Endodermal cell (in vitro differentiated cells): ENCODE measurements at regions not wholly inside any gene's neighbourhood (a gene's known extent, or its start where the extent isn't known, plus 50 kb on each side); places are given as distances from the start of the nearest gene placed in this dataset.

Experiments used
- DNase-seq: peaks from one replicate; pipeline ENCODE4 v3.0.0-alpha.2; 2017
- H3K27ac ChIP-seq: 2 replicates; pipeline ENCODE4 v1.5.1; 2013; ENCODE audit warnings: mild to moderate bottlenecking, low read depth, low read length, moderate library complexity
- H3K27me3 ChIP-seq: 2 replicates; pipeline ENCODE4 v1.6.1; 2013; ENCODE audit warnings: mild to moderate bottlenecking, low read length, moderate library complexity; ENCODE audit not compliant: insufficient read depth, control insufficient read depth, poor library complexity, severe bottlenecking
- H3K36me3 ChIP-seq: 2 replicates; pipeline ENCODE4 v1.7.0; 2013; ENCODE audit warnings: mild to moderate bottlenecking, low read length, moderate library complexity; ENCODE audit not compliant: control insufficient read depth, insufficient read depth
- H3K4me1 ChIP-seq: one replicate; pipeline ENCODE4 v1.7.0; 2013; ENCODE audit warnings: low read length; ENCODE audit not compliant: control insufficient read depth, insufficient read depth
- H3K4me3 ChIP-seq: 2 replicates; pipeline ENCODE4 v1.5.1; 2013; ENCODE audit warnings: mild to moderate bottlenecking, low read length, moderate library complexity
- H3K9ac ChIP-seq: 2 replicates; pipeline ENCODE4 v1.6.1; 2013; ENCODE audit warnings: mild to moderate bottlenecking, low read length, moderate library complexity; ENCODE audit not compliant: poor library complexity, severe bottlenecking; ENCODE audit errors: extremely low read depth
- H3K9me3 ChIP-seq: 2 replicates; pipeline ENCODE4 v1.6.1; 2013; ENCODE audit warnings: mild to moderate bottlenecking, low read length, moderate library complexity; ENCODE audit not compliant: control insufficient read depth
- H3K27ac Mint-ChIP-seq: 2 replicates; pipeline ENCODE4 v1.8.0; 2020; ENCODE audit warnings: mixed read lengths
- H3K27me3 Mint-ChIP-seq: 2 replicates; pipeline ENCODE4 v1.8.0; 2021; ENCODE audit warnings: mild to moderate bottlenecking, mixed read lengths; ENCODE audit not compliant: insufficient read depth
- H3K36me3 Mint-ChIP-seq: 2 replicates; pipeline ENCODE4 v1.8.0; 2020; ENCODE audit warnings: low read depth, mixed read lengths
- H3K4me1 Mint-ChIP-seq: 2 replicates; pipeline ENCODE4 v1.8.0; 2020; ENCODE audit warnings: mixed read lengths
- H3K4me3 Mint-ChIP-seq: 2 replicates; pipeline ENCODE4 v1.8.0; 2020; ENCODE audit warnings: mild to moderate bottlenecking, moderate library complexity, mixed read lengths
- H3K9me3 Mint-ChIP-seq: 2 replicates; pipeline ENCODE4 v1.8.0; 2020; ENCODE audit warnings: mild to moderate bottlenecking, mixed read lengths
- WGBS, 2 experiments: methylation state at CpG; one replicate each; pipeline versions ENCODE4 v1.1.5 to v1.1.7; 2013; ENCODE audit warnings: missing lambda C conversion rate in 2 of 2, mixed read lengths in 1 of 2; ENCODE audit not compliant: insufficient coverage in 1 of 2, insufficient read length in 1 of 2; 5-methylcytosine and 5-hydroxymethylcytosine counted together
- TF ChIP-seq, protein P1 (sequence below): fragments of 200-600 bp; sonication (generic); conservative IDR thresholded peaks from 2 replicates; pipeline ENCODE4 v1.5.0; 2021; ENCODE audit warnings: antibody characterized with exemption, mild to moderate bottlenecking

DNA sequence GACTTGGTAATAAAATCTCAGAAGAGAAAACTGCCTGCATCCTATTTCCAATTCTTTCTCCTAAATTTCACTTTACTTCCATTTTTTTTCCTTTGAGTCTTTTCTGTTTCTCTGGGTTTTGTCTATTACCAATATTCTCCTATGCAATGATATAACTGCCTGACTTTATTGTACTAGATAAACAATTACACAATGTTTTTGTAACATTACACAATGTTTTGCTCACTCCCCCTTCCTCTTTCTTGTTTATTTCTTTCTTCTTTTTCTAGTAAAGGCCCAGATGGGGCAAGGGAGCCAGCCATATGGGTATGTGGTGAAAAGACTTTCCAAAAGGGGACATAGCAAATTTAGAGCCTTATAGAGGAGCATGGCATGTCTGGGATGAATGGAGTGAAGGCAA is 278.7 kb upstream of the PHYHIPL start:
- no peak for DNase-seq
- Histone ChIP-seq H3K9ac (no peak overlapping the region), H3K27ac (no peak overlapping the region), H3K9me3 (no peaks in the 10 kb centered on the region), H3K4me1 (no peaks in the 10 kb centered on the region), H3K36me3 (no peaks in the 10 kb centered on the region), H3K4me3 (no peak overlapping the region), H3K27me3 (no peaks in the 10 kb centered on the region)
- TF ChIP-seq, protein P1, sequence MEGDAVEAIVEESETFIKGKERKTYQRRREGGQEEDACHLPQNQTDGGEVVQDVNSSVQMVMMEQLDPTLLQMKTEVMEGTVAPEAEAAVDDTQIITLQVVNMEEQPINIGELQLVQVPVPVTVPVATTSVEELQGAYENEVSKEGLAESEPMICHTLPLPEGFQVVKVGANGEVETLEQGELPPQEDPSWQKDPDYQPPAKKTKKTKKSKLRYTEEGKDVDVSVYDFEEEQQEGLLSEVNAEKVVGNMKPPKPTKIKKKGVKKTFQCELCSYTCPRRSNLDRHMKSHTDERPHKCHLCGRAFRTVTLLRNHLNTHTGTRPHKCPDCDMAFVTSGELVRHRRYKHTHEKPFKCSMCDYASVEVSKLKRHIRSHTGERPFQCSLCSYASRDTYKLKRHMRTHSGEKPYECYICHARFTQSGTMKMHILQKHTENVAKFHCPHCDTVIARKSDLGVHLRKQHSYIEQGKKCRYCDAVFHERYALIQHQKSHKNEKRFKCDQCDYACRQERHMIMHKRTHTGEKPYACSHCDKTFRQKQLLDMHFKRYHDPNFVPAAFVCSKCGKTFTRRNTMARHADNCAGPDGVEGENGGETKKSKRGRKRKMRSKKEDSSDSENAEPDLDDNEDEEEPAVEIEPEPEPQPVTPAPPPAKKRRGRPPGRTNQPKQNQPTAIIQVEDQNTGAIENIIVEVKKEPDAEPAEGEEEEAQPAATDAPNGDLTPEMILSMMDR, result no peak
- Mint-ChIP-seq H3K9me3 (peaks cover 7% of the 10 kb centered on the region), H3K4me1 (no peaks in the 10 kb centered on the region), H3K4me3 (no peak overlapping the region), H3K27me3 (no peaks in the 10 kb centered on the region), H3K27ac (no peak overlapping the region), H3K36me3 (no peaks in the 10 kb centered on the region)

DNA sequence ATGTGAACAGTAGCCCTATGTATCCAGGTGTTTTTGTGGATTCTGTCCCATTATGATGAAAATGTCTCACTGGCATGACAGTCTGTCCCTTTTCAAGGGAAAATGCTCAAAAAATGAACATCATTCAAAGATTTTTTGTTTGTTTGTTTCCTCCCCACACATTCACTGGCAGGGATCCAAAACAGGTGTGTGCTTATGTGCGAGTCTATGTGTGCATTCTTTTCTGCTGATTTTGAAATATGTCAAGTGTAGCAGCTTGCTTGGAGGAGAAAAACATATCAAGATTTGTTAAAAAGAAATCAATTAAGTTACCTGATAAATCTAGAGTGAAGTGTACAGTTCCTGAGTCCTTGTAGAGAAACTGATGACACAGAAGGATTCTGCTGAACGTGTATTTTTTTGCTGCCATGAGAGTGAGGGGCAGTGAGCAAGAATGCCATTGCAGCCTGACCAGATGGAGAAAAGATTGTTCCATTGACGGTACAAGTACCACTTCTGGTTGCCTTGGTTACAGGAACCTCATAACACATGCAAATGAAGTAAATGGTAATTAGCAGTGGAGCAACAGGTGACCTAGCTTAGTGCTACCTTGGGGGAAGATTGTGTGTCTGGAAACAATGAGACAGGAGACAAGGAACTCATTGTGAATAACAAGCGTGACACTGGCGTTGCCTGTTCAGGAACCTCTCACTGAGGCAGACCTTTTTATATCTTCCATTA is 277.4 kb upstream of the PHYHIPL start:
- no peak overlapping the region for H3K27ac ChIP-seq
- Mint-ChIP-seq H3K4me1 (no peaks in the 10 kb centered on the region), H3K36me3 (no peaks in the 10 kb centered on the region), H3K4me3 (no peak overlapping the region), H3K27me3 (no peaks in the 10 kb centered on the region), H3K27ac (no peak overlapping the region), H3K9me3 (peaks cover 9% of the 10 kb centered on the region)
- 86 to 97% methylated on average over 4 to 5 of the region's 5 CpGs for WGBS, 2 experiments
- no peaks in the 10 kb centered on the region for H3K27me3 ChIP-seq
- H3K4me1 ChIP-seq, result no peaks in the 10 kb centered on the region
- H3K4me3 ChIP-seq, result no peak overlapping the region
- H3K9me3 ChIP-seq, result peaks cover 8% of the 10 kb centered on the region
- no peak overlapping the region for H3K9ac ChIP-seq
- TF ChIP-seq, protein P1, result no peak
- no peaks in the 10 kb centered on the region for H3K36me3 ChIP-seq
- no peak for DNase-seq

DNA sequence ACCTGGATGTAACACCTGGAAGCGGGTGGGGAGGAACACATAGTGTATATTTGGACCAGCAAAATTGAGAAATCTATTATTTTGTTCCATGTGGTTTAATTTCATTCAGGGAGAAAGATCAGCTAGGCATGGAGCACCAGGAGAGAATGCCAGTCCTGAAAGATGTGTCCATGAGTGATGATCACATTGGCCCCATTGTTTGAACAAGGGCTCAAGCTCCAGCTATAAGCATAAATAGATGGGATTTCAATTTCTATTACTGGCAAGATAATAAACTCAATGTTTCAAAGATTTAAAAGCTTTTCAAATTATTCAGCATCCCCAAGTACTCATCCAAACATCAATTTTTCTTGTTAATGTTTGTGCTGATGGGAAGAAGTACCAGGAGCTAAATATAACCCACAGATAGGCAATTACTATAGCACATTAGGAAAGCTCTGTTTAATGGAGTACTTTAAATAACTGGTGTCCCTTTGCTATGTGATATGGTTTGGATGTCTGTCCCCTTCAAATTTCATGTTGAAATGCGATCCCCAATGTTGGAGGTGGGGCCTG is 275.3 kb upstream of the PHYHIPL start:
- TF ChIP-seq, protein P1, result no peak
- Histone ChIP-seq H3K9me3 (peaks cover 8% of the 10 kb centered on the region), H3K4me1 (no peaks in the 10 kb centered on the region), H3K27ac (no peak overlapping the region), H3K27me3 (no peaks in the 10 kb centered on the region), H3K4me3 (no peak overlapping the region), H3K36me3 (no peaks in the 10 kb centered on the region), H3K9ac (no peak overlapping the region)
- Mint-ChIP-seq H3K27me3 (no peaks in the 10 kb centered on the region), H3K27ac (no peak overlapping the region), H3K4me3 (no peak overlapping the region), H3K36me3 (no peaks in the 10 kb centered on the region), H3K4me1 (no peaks in the 10 kb centered on the region), H3K9me3 (peaks cover 9% of the 10 kb centered on the region)
- 88 to 94% methylated on average over 1 to 2 of the region's 2 CpGs for WGBS, 2 experiments
- no peak for DNase-seq
